Neural cell (in vitro differentiated cells): ENCODE measurements at regions not wholly inside any gene's neighbourhood (a gene's known extent, or its start where the extent isn't known, plus 50 kb on each side); places are given as distances from the start of the nearest gene placed in this dataset.

ENCODE experiments used
- H2AFZ ChIP-seq: fragments of 200-600, 300-800 bp; sonication (generic), shearing (Covaris generic); 2 replicates; pipeline ENCODE4 v1.6.0; 2014; ENCODE audit warnings: low read depth, mild to moderate bottlenecking, antibody characterized with exemption, low read length, moderate library complexity
- H3F3A ChIP-seq: fragments of 200-600 bp; shearing (Covaris generic); 2 replicates; pipeline ENCODE4 v1.6.1; 2016; ENCODE audit warnings: mild to moderate bottlenecking, moderate library complexity, mixed read lengths, antibody characterized with exemption, low read length; ENCODE audit not compliant: insufficient read depth, poor library complexity, severe bottlenecking
- H3K27ac ChIP-seq: fragments of 200-600, 300-800 bp; sonication (generic), shearing (Covaris generic); 2 replicates; pipeline ENCODE4 v1.5.1; 2014; ENCODE audit warnings: mild to moderate bottlenecking, low read length, moderate library complexity
- H3K27me3 ChIP-seq: fragments of 300-800, 200-600 bp; sonication (generic), shearing (Covaris generic); 2 replicates; pipeline ENCODE4 v1.6.0; 2014; ENCODE audit warnings: mild to moderate bottlenecking, low read depth, low read length, moderate library complexity; ENCODE audit not compliant: insufficient read depth
- H3K36me3 ChIP-seq: fragments of 300-800, 200-600 bp; sonication (generic), shearing (Covaris generic); 2 replicates; pipeline ENCODE4 v1.5.1; 2014; ENCODE audit warnings: mild to moderate bottlenecking, antibody characterized with exemption, low read length, moderate library complexity; ENCODE audit not compliant: insufficient read depth
- H3K4me2 ChIP-seq: fragments of 300-800, 200-600 bp; sonication (generic), shearing (Covaris generic); 2 replicates; pipeline ENCODE4 v1.6.0; 2014; ENCODE audit warnings: mild to moderate bottlenecking, low read length
- H3K4me3 ChIP-seq: fragments of 300-800, 200-600 bp; sonication (generic), shearing (Covaris generic); 2 replicates; pipeline ENCODE4 v1.5.1; 2014; ENCODE audit warnings: mild to moderate bottlenecking, low read length, moderate library complexity
- H3K79me2 ChIP-seq: fragments of 200-600 bp; shearing (Covaris generic); replicated peaks from 2 replicates; pipeline ENCODE4 v1.6.0; 2014; ENCODE audit warnings: mild to moderate bottlenecking, low read length, moderate library complexity; ENCODE audit not compliant: insufficient read depth
- H3K9ac ChIP-seq: fragments of 300-800, 200-600 bp; sonication (generic), shearing (Covaris generic); 2 replicates; pipeline ENCODE4 v1.6.1; 2016; ENCODE audit warnings: mild to moderate bottlenecking, low read length, mixed read lengths
- H3K9me2 ChIP-seq: fragments of 200-600 bp; shearing (Covaris generic); 2 replicates; pipeline ENCODE4 v1.6.1; 2016; ENCODE audit warnings: mild to moderate bottlenecking, low read length, mixed read lengths; ENCODE audit not compliant: insufficient read depth
- H3K9me3 ChIP-seq: fragments of 200-600, 300-800 bp; sonication (generic), shearing (Covaris generic); 2 replicates; pipeline ENCODE4 v1.6.1; 2016; ENCODE audit warnings: mild to moderate bottlenecking, mixed run types, low read length, moderate library complexity, mixed read lengths
- H4K20me1 ChIP-seq: fragments of 200-600 bp; shearing (Covaris generic); 2 replicates; pipeline ENCODE4 v1.6.1; 2016; ENCODE audit warnings: mild to moderate bottlenecking, mixed run types; ENCODE audit not compliant: insufficient read depth
- EP300 ChIP-seq: fragments of 450-650 bp; conservative IDR thresholded peaks from 2 replicates; pipeline ENCODE4 v1.6.1; 2014; ENCODE audit warnings: antibody characterized with exemption, mild to moderate bottlenecking, moderate library complexity; ENCODE audit not compliant: poor library complexity, severe bottlenecking
- EZH2 ChIP-seq: fragments of 200-600, 300-800 bp; shearing (Covaris generic), sonication (generic); IDR thresholded peaks from 2 replicates; pipeline ENCODE4 v1.6.1; 2014; ENCODE audit warnings: antibody characterized with exemption, low read length, borderline replicate concordance, mild to moderate bottlenecking; ENCODE audit not compliant: insufficient read depth, poor library complexity, severe bottlenecking
- MXI1 ChIP-seq: fragments of 450-650 bp; conservative IDR thresholded peaks from 2 replicates; pipeline ENCODE4 v1.6.1; 2014; ENCODE audit warnings: antibody characterized with exemption, mild to moderate bottlenecking; ENCODE audit not compliant: poor library complexity, severe bottlenecking
- POLR2AphosphoS5 ChIP-seq: IDR thresholded peaks from 2 replicates; pipeline ENCODE4 v1.6.1; 2012
- RAD21 ChIP-seq: fragments of 450-650 bp; conservative IDR thresholded peaks from 2 replicates; pipeline ENCODE4 v1.6.1; 2014; ENCODE audit warnings: antibody characterized with exemption, mild to moderate bottlenecking, moderate library complexity
- REST ChIP-seq: IDR thresholded peaks from 2 replicates; pipeline ENCODE4 v1.6.1; 2012; ENCODE audit warnings: borderline replicate concordance
- SMC3 ChIP-seq: fragments of 450-650 bp; conservative IDR thresholded peaks from 2 replicates; pipeline ENCODE4 v1.6.1; 2014; ENCODE audit warnings: antibody characterized with exemption, mild to moderate bottlenecking, moderate library complexity; ENCODE audit not compliant: poor library complexity
- TAF1 ChIP-seq: IDR thresholded peaks from 2 replicates; pipeline ENCODE4 v1.6.1; 2012; ENCODE audit warnings: low read depth
- TF ChIP-seq, protein P1 (sequence below): fragments of 450-650 bp; IDR thresholded peaks from 2 replicates; pipeline ENCODE4 v1.5.1; 2014; ENCODE audit warnings: antibody characterized with exemption, mild to moderate bottlenecking, moderate library complexity; ENCODE audit not compliant: poor library complexity, severe bottlenecking

- Histone ChIP-seq H3F3A (no peaks in the 10 kb centered on the region), H3K27ac (no peak overlapping the region), H3K9ac (no peak overlapping the region), H3K4me3 (no peak overlapping the region), H4K20me1 (no peaks in the 10 kb centered on the region), H2AFZ (no peak overlapping the region), H3K79me2 (no peaks in the 10 kb centered on the region), H3K9me3 (no peaks in the 10 kb centered on the region), H3K36me3 (no peaks in the 10 kb centered on the region), H3K27me3 (no peaks in the 10 kb centered on the region), H3K9me2 (no peaks in the 10 kb centered on the region), H3K4me2 (no peak overlapping the region)
- TF ChIP-seq RAD21 (no peak), MXI1 (no peak), SMC3 (no peak), REST (no peak), EZH2 (no peak), TAF1 (no peak), EP300 (no peak), POLR2AphosphoS5 (no peak)
- TF ChIP-seq, protein P1, sequence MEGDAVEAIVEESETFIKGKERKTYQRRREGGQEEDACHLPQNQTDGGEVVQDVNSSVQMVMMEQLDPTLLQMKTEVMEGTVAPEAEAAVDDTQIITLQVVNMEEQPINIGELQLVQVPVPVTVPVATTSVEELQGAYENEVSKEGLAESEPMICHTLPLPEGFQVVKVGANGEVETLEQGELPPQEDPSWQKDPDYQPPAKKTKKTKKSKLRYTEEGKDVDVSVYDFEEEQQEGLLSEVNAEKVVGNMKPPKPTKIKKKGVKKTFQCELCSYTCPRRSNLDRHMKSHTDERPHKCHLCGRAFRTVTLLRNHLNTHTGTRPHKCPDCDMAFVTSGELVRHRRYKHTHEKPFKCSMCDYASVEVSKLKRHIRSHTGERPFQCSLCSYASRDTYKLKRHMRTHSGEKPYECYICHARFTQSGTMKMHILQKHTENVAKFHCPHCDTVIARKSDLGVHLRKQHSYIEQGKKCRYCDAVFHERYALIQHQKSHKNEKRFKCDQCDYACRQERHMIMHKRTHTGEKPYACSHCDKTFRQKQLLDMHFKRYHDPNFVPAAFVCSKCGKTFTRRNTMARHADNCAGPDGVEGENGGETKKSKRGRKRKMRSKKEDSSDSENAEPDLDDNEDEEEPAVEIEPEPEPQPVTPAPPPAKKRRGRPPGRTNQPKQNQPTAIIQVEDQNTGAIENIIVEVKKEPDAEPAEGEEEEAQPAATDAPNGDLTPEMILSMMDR, result no peak
These were observed 187.2 kb downstream of the CENPW start for GRCh38 chr6:126526996-126527606.

- no peaks in the 10 kb centered on the region for H3K27me3 ChIP-seq
- H3K4me2 ChIP-seq, result no peak overlapping the region
- H4K20me1 ChIP-seq, result no peaks in the 10 kb centered on the region
These were observed 189.9 kb downstream of the CENPW start for GRCh38 chr6:126529637-126530362.

More at GRCh38 chr6:126529637-126530362, 189.9 kb downstream of the CENPW start:
- no peak overlapping the region for H3K27ac ChIP-seq
- H3K79me2 ChIP-seq, result no peaks in the 10 kb centered on the region
- H3K9me2 ChIP-seq, result no peaks in the 10 kb centered on the region
- TF ChIP-seq, protein P1, result peak; percentile 42
- no peak for TF ChIP-seq POLR2AphosphoS5
- no peak for TF ChIP-seq REST
- TF ChIP-seq RAD21, result peak; percentile 26
- TF ChIP-seq SMC3, result peak; percentile 22
- no peaks in the 10 kb centered on the region for H3K9me3 ChIP-seq
- no peak overlapping the region for H3K4me3 ChIP-seq
- H3F3A ChIP-seq, result no peaks in the 10 kb centered on the region
- H2AFZ ChIP-seq, result no peak overlapping the region
- no peaks in the 10 kb centered on the region for H3K36me3 ChIP-seq
- H3K9ac ChIP-seq, result no peak overlapping the region
